GM23338 (cell line): ENCODE measurements at regions not wholly inside any gene's neighbourhood (a gene's known extent, or its start where the extent isn't known, plus 50 kb on each side); places are given as distances from the start of the nearest gene placed in this dataset. TPM values are rescaled to one million over a fixed set of nuclear protein-coding genes. Genes with fewer than 3 reads are reported as not detected.

Experiments
- small RNA-seq: library from RNA; depleted of rRNA; stranded (forward); fragments of <200 nt; gene quantifications from one replicate; pipeline ENCODE3, GENCODE V24; 2014; ENCODE audit warnings: low replicate concordance

Small RNA genes lying in the stretch of these regions (small RNA-seq; reads per million reads assigned to genes)
- not detected for gene RN7SL366P
